Glutamatergic neuron (in vitro differentiated cells): ENCODE measurements at regions not wholly inside any gene's neighbourhood (a gene's known extent, or its start where the extent isn't known, plus 50 kb on each side); places are given as distances from the start of the nearest gene placed in this dataset.

ENCODE experiments used
- DNase-seq: peaks from one replicate; pipeline ENCODE4 v3.0.0; 2022
- H3K27ac Mint-ChIP-seq: one replicate; pipeline ENCODE4 v1.8.0; 2020; ENCODE audit warnings: mild to moderate bottlenecking, mixed read lengths, inconsistent platforms; ENCODE audit not compliant: unreplicated experiment
- H3K27me3 Mint-ChIP-seq: one replicate; pipeline ENCODE4 v1.8.0; 2020; ENCODE audit warnings: mild to moderate bottlenecking, moderate library complexity, mixed read lengths, inconsistent platforms; ENCODE audit not compliant: unreplicated experiment
- H3K36me3 Mint-ChIP-seq: one replicate; pipeline ENCODE4 v1.8.0; 2020; ENCODE audit warnings: mild to moderate bottlenecking, mixed read lengths, inconsistent platforms; ENCODE audit not compliant: unreplicated experiment
- H3K4me1 Mint-ChIP-seq: one replicate; pipeline ENCODE4 v1.8.0; 2020; ENCODE audit warnings: mild to moderate bottlenecking, low read depth, mixed read lengths, inconsistent platforms; ENCODE audit not compliant: unreplicated experiment
- H3K4me3 Mint-ChIP-seq: one replicate; pipeline ENCODE4 v1.8.0; 2020; ENCODE audit warnings: mild to moderate bottlenecking, mixed read lengths, inconsistent platforms; ENCODE audit not compliant: unreplicated experiment
- H3K9me3 Mint-ChIP-seq: one replicate; pipeline ENCODE4 v1.8.0; 2020; ENCODE audit warnings: mild to moderate bottlenecking, moderate library complexity, mixed read lengths, inconsistent platforms; ENCODE audit not compliant: unreplicated experiment
- CTCF ChIP-seq: fragments of 200-600 bp; sonication (generic); IDR thresholded peaks from one replicate; pipeline ENCODE4 v1.5.0; 2021; ENCODE audit not compliant: partially characterized antibody, unreplicated experiment

DNA sequence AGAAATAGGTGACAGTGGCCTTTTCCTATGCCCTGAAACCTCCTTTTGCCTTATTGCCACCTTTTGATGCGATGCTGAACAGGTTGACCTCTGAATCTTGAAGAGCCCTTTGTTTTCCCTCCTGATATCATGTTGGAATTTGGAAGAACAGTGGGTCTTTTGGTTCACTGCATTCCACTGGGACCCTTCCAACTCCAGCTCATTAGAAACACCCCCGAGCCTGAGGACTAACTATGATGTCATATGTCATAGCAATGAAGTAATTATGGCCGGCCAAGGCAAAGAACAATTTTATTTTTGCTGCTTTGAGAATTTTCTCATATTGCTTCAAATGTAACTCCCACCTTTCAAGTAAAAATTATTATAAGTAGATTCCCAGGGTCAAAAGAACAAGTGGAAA lies 353.4 kb upstream of the JAG1 start:
- no peak overlapping the region for H3K4me3 Mint-ChIP-seq
- H3K27me3 Mint-ChIP-seq, result no peaks in the 10 kb centered on the region
- no peak for TF ChIP-seq CTCF
- no peak for DNase-seq
- H3K36me3 Mint-ChIP-seq, result no peaks in the 10 kb centered on the region
- H3K4me1 Mint-ChIP-seq, result no peaks in the 10 kb centered on the region
- H3K27ac Mint-ChIP-seq, result no peak overlapping the region
- H3K9me3 Mint-ChIP-seq, result peaks cover 2% of the 10 kb centered on the region

- no peaks in the 10 kb centered on the region for H3K4me1 Mint-ChIP-seq
- no peak overlapping the region for H3K4me3 Mint-ChIP-seq
- no peaks in the 10 kb centered on the region for H3K27me3 Mint-ChIP-seq
- H3K9me3 Mint-ChIP-seq, result peaks cover 2% of the 10 kb centered on the region
- no peak for TF ChIP-seq CTCF
- DNase-seq, result no peak
- H3K36me3 Mint-ChIP-seq, result no peaks in the 10 kb centered on the region
- no peak overlapping the region for H3K27ac Mint-ChIP-seq
Observed at GRCh38 chr20:11030351-11030750, 356.6 kb upstream of the JAG1 start.

GRCh38 chr20:11031300-11031699 lies 357.5 kb upstream of the JAG1 start:
- H3K9me3 Mint-ChIP-seq, result peaks cover 2% of the 10 kb centered on the region
- H3K36me3 Mint-ChIP-seq, result no peaks in the 10 kb centered on the region
- no peaks in the 10 kb centered on the region for H3K27me3 Mint-ChIP-seq
- H3K4me3 Mint-ChIP-seq, result no peak overlapping the region
- TF ChIP-seq CTCF, result no peak
- no peaks in the 10 kb centered on the region for H3K4me1 Mint-ChIP-seq
- H3K27ac Mint-ChIP-seq, result no peak overlapping the region
- DNase-seq, result no peak

DNA sequence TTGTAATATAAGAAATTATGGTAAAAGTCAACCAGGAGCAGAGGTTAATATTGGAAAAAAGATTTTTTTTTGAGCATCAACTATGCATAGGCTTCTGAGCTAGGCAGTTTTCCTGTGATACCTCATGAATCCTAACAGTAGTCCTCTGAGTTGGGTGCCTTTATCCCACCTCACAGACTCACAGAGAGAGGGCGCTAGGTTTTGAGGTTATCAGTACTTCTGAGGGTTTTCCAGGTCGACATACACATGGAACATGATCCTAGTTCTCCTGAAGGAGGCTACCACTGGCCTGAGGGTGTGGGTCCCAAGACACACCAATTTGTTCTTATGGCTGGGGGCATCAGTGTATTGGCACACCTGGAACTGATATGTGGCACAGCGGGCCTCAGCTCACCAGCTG lies 358.8 kb upstream of the JAG1 start:
- H3K9me3 Mint-ChIP-seq, result peaks cover 2% of the 10 kb centered on the region

DNA sequence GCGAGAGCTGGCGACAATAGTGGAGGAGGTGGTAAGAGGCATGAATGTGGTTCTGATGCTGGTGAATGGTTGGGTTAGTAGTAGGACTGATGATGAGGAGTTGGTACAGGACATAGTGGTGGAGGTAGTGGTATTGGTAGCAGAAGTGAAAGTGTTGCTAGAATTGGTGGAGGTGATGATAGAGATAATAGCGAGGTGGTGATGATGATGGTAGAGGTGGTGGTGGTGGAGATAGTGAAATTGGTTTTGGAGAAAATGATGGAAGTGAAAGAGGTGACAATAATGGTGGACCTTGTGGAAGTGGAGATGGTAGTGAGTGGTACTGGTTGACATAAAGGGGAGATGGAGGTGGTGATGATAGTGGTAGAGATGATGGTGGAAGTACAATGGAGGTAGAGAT lies 360.2 kb upstream of the JAG1 start:
- peaks cover 2% of the 10 kb centered on the region for H3K27me3 Mint-ChIP-seq
- no peak for TF ChIP-seq CTCF
- H3K4me3 Mint-ChIP-seq, result no peak overlapping the region
- DNase-seq, result no peak
- peaks cover 2% of the 10 kb centered on the region for H3K9me3 Mint-ChIP-seq
- peaks cover 2% of the 10 kb centered on the region for H3K4me1 Mint-ChIP-seq
- H3K27ac Mint-ChIP-seq, result no peak overlapping the region
- H3K36me3 Mint-ChIP-seq, result no peaks in the 10 kb centered on the region

More for the DNA sequence above, 358.8 kb upstream of the JAG1 start:
- TF ChIP-seq CTCF, result no peak
- H3K36me3 Mint-ChIP-seq, result no peaks in the 10 kb centered on the region
- DNase-seq, result no peak
- H3K4me3 Mint-ChIP-seq, result no peak overlapping the region
- peaks cover 2% of the 10 kb centered on the region for H3K27me3 Mint-ChIP-seq
- H3K4me1 Mint-ChIP-seq, result peaks cover 2% of the 10 kb centered on the region
- no peak overlapping the region for H3K27ac Mint-ChIP-seq
